Breast epithelium (tissue), 4 donors: ENCODE measurements at regions not wholly inside any gene's neighbourhood (a gene's known extent, or its start where the extent isn't known, plus 50 kb on each side); places are given as distances from the start of the nearest gene placed in this dataset.

ENCODE experiments used
- DNase-seq, 2 donors: peaks; one replicate each; pipeline ENCODE4 v3.0.0-alpha.2; 2019; ENCODE audit warnings: low spot score in 2 of 2
- H3K27ac ChIP-seq, 2 donors: fragments of 200-600 bp; sonication (generic) in 1 of 2; one replicate each; pipeline ENCODE4 v1.5.1; 2016 to 2019; ENCODE audit warnings: mild to moderate bottlenecking in 1 of 2
- H3K27me3 ChIP-seq, 2 donors: fragments of 200-600 bp; sonication (generic) in 1 of 2; one replicate each; pipeline versions ENCODE4 v1.5.1 to v1.6.0; 2017 to 2019; ENCODE audit warnings: control low read depth in 1 of 2, mild to moderate bottlenecking in 1 of 2
- H3K36me3 ChIP-seq: fragments of 200-600 bp; one replicate; pipeline ENCODE4 v1.5.1; 2019
- H3K4me1 ChIP-seq, 2 donors: fragments of 200-600 bp; sonication (generic); one replicate each; pipeline ENCODE4 v1.5.1; 2016 to 2019; ENCODE audit warnings: control low read depth in 1 of 2
- H3K4me3 ChIP-seq, 3 donors: fragments of 200-600 bp; sonication (generic); 1 replicate in 2 of 3; 2 replicates in 1 of 3; pipeline ENCODE4 v1.5.1; 2016 to 2019; ENCODE audit warnings: mild to moderate bottlenecking in 3 of 3, moderate library complexity in 2 of 3
- H3K9me3 ChIP-seq, 2 donors: fragments of 200-600 bp; sonication (generic) in 1 of 2; one replicate each; pipeline ENCODE4 v1.5.1; 2016 to 2019; ENCODE audit warnings: control low read depth in 1 of 2
- POLR2A ChIP-seq: fragments of 450-650 bp; IDR thresholded peaks from one replicate; pipeline ENCODE4 v1.6.1; 2016; ENCODE audit warnings: antibody characterized with exemption, mild to moderate bottlenecking, moderate library complexity
- POLR2AphosphoS5 ChIP-seq, 3 donors: sonication (generic); formaldehyde crosslinking; IDR thresholded peaks; one replicate each; pipeline ENCODE4 v1.6.1; 2017; ENCODE audit warnings: antibody characterized with exemption in 3 of 3
- intact Hi-C: fragments of 100-400 bp; cut with DNase I; formaldehyde crosslinking; loops from one replicate; pipeline ENCODE4 v1.15.1; 2023; ENCODE audit warnings: low total_unique reads
- TF ChIP-seq, protein P1 (sequence below), 3 donors: fragments of 450-650 bp; IDR thresholded peaks; one replicate each; pipeline ENCODE4 v1.5.1; 2016 to 2017; ENCODE audit warnings: antibody characterized with exemption in 3 of 3, mild to moderate bottlenecking in 3 of 3, moderate library complexity in 3 of 3

DNA sequence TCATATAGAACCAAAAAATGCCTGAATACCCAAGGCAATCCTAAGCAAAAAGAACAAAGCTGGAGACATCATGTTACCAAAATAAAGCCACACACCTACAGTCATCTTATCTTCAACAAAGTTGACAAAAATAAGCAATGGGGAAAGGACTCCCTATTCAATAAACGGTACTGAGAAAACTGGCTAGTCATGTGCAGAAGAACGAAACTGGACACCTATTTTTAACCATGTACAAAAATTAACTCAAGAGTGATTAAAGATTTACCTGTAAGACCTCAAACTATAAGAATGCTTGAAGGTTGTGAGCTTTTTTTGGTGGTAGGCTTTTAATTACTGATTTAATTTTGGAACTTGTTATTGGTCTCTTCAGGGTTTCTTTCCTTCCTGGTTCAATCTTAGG is 236.0 kb upstream of the DEFB112 start:
- H3K4me3 ChIP-seq: no peak overlapping the region
- H3K27ac ChIP-seq: no peak overlapping the region
- TF ChIP-seq, protein P1, sequence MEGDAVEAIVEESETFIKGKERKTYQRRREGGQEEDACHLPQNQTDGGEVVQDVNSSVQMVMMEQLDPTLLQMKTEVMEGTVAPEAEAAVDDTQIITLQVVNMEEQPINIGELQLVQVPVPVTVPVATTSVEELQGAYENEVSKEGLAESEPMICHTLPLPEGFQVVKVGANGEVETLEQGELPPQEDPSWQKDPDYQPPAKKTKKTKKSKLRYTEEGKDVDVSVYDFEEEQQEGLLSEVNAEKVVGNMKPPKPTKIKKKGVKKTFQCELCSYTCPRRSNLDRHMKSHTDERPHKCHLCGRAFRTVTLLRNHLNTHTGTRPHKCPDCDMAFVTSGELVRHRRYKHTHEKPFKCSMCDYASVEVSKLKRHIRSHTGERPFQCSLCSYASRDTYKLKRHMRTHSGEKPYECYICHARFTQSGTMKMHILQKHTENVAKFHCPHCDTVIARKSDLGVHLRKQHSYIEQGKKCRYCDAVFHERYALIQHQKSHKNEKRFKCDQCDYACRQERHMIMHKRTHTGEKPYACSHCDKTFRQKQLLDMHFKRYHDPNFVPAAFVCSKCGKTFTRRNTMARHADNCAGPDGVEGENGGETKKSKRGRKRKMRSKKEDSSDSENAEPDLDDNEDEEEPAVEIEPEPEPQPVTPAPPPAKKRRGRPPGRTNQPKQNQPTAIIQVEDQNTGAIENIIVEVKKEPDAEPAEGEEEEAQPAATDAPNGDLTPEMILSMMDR (IDR thresholded peaks at IDR 0.05): no peak
- TF ChIP-seq POLR2AphosphoS5 (IDR thresholded peaks at IDR 0.05) (no peak), POLR2A (no peak)
- DNase-seq: no peak
- H3K36me3 ChIP-seq: no peaks in the 10 kb centered on the region
- no peaks in the 10 kb centered on the region for H3K27me3 ChIP-seq
- intact Hi-C loops: no loop called here
- H3K4me1 ChIP-seq: no peaks in the 10 kb centered on the region
- H3K9me3 ChIP-seq: no peaks in the 10 kb centered on the region

DNA sequence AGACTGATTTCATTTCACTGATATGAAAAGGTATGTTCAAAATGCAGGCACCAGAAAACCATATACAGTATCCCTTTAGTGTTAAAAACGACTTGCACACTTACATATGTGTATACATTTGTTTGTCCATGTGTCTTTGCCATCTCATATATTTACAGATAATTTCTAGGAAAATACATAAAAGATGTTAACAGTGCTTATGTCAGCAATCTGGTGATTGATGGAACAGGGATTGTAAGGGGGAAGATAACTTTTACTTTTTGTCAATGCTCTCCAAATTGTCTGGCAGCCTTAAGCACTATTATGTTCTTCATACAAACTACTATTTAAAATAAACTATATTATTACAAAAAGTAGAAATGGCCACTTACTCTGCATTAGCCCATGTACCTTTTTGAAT is 238.5 kb upstream of the DEFB112 start:
- Histone ChIP-seq H3K4me3 (no peak overlapping the region), H3K36me3 (no peaks in the 10 kb centered on the region), H3K27me3 (no peaks in the 10 kb centered on the region), H3K4me1 (no peaks in the 10 kb centered on the region), H3K27ac (no peak overlapping the region), H3K9me3 (no peaks in the 10 kb centered on the region)
- intact Hi-C loops: no loop called here
- TF ChIP-seq, protein P1 (IDR thresholded peaks at IDR 0.05): no peak
- TF ChIP-seq POLR2A (no peak), POLR2AphosphoS5 (IDR thresholded peaks at IDR 0.05) (no peak)
- DNase-seq: no peak

DNA sequence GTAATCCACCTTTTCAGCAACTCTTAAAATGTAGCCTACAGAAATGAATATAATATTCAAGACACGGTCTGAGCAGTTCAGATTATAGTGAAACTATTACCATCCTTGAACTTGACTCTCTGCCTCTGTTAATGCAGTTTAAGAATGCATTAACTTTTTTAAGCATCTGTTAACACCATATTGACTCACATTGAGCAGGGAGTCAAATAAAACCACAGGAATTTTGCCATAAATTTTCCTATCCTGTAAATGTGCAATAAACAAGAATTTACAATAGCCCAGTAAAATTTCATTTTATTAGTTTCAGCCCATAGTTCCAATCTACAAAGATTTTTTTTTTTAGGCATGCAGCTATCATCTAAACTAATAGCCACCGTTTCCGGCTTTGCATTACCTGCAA is 239.2 kb upstream of the DEFB112 start:
- H3K4me1 ChIP-seq: no peaks in the 10 kb centered on the region
- H3K4me3 ChIP-seq: no peak overlapping the region
- no peaks in the 10 kb centered on the region for H3K36me3 ChIP-seq
- no peaks in the 10 kb centered on the region for H3K27me3 ChIP-seq
- intact Hi-C loops: no loop called here
- TF ChIP-seq POLR2A: no peak
- no peak for TF ChIP-seq POLR2AphosphoS5 (IDR thresholded peaks at IDR 0.05)
- TF ChIP-seq, protein P1 (IDR thresholded peaks at IDR 0.05): no peak
- H3K27ac ChIP-seq: no peak overlapping the region
- no peak for DNase-seq
- H3K9me3 ChIP-seq: no peaks in the 10 kb centered on the region

DNA sequence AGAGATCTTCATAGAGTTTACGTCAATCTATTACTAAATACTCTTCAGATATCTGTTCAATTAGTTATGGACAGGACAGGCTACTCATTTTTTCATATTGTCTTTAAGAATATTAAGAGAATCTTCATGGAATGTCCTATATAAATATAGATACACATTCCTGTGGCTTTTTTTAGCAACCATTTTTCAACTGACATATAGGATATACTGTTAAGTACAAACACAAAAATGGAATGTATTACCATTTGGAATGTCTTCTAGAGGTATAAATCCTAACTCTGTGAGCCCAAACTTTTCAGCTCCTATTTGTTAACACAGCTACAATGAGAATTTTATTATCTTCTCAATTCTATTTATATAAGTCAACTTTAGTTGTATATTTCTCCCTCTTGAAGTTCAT is 239.6 kb upstream of the DEFB112 start:
- DNase-seq: no peak
- TF ChIP-seq POLR2A (no peak), POLR2AphosphoS5 (IDR thresholded peaks at IDR 0.05) (no peak)
- TF ChIP-seq, protein P1 (IDR thresholded peaks at IDR 0.05): no peak
- intact Hi-C loops: no loop called here
- Histone ChIP-seq H3K4me3 (no peak overlapping the region), H3K27ac (no peak overlapping the region), H3K9me3 (no peaks in the 10 kb centered on the region), H3K4me1 (no peaks in the 10 kb centered on the region), H3K27me3 (no peaks in the 10 kb centered on the region), H3K36me3 (no peaks in the 10 kb centered on the region)

DNA sequence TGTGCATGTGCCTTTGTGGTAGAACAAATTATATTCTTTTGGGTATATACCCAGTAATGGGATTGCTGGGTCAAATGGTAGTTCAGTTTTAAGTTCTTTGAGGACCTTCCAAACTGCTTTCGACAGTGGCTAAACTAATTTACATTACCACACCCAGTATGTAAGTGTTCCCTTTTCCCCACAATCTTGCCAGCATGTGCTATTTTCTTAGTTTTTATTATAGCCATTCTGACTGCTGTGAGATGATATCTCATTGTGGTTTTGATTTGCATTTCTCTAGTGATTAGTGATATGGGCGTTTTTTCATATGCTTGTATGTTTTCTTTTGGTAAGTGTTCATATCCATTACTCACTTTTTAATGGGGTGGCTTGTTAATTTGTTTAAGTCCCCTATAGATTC is 251.6 kb upstream of the DEFB112 start:
- intact Hi-C loops: no loop called here
- Histone ChIP-seq H3K27ac (no peak overlapping the region), H3K9me3 (peaks cover 0 to 11% of the 10 kb centered on the region in 2 donors), H3K4me1 (no peaks in the 10 kb centered on the region), H3K4me3 (no peak overlapping the region), H3K27me3 (no peaks in the 10 kb centered on the region), H3K36me3 (no peaks in the 10 kb centered on the region)
- no peak for TF ChIP-seq POLR2A
- TF ChIP-seq, protein P1 (IDR thresholded peaks at IDR 0.05): no peak
- no peak for TF ChIP-seq POLR2AphosphoS5 (IDR thresholded peaks at IDR 0.05)
- no peak for DNase-seq
